ENCODE measurements at regions not wholly inside any gene's neighbourhood (a gene's known extent, or its start where the extent isn't known, plus 50 kb on each side); places are given as distances from the start of the nearest gene placed in this dataset.

DNA sequence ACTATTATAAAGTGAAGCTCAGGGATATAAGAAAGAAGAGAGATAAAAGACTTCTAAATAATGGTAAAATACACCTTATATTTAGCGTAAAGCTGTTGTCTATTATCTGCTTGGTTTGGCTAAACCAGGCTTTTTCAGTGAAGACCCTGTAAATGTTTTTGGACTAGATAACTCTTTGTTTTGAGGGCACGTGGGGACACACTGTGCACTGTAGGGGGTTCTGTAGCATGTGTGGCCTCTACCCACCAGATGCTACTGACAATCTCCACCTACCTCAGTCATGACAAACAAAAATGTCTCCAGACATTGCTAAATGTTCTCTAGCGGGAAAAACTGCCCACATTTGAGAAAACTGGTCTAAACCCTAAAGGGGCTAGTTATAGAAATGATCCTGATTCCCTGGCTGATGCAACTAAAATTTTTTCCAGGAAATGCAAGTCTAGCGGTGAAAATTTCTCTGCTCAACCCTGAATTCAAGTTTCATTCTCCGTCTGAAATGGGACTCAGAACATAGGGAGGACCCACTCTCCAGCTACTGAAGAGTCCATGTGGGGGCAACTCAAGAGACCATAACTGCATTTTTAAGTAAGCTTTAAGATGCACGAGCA, 355.2 kb upstream of the RASGEF1B start:
- DNase-seq: no peak
- WGBS, 2 donors (ENCODE audit: low coverage in 1 of 2): 76 to 100% methylated on average over 2 to 6 of the region's 6 CpGs

DNA sequence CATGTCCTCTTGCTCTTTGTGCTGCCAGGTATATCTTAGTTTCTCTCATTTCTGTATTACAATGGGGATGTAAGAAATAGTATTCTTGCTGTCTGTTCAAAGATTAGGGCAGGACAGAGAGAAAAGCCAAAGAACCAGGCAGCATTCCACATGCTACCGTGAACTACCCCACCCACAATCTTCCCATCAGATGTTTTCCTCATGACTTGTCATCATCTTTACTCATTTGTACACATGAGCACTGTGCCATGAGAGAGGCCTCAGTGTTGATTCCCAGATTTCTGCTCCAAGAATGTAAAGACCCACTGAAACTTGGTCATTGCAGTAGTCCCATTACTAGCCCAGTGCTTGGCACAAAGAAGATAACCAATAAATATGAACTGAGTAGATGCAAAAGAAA, 354.6 kb upstream of the RASGEF1B start:
- intact Hi-C loops (cut with DNase I; ENCODE audit: low total_unique reads) (no loop called here), in situ Hi-C loops (cut with MboI; ENCODE audit: low pct_ligation_motif_present in 1 of 4, low pct_unique_long_range_greater_than_20kb in 1 of 4, low sequenced_read_pairs in 3 of 4) (no loop called here)
- Histone ChIP-seq H3K4me3 (no peak overlapping the region), H3K4me1 (no peaks in the 10 kb centered on the region), H3K27ac (no peak overlapping the region), H3K36me3 (no peaks in the 10 kb centered on the region), H3K9me3 (no peaks in the 10 kb centered on the region), H3K27me3 (no peaks in the 10 kb centered on the region)
- no peak for DNase-seq
- 41 to 71% methylated on average over 1 of the region's 1 CpG for WGBS, 2 donors (ENCODE audit: low coverage in 1 of 2)
- TF ChIP-seq EP300 (IDR thresholded peaks at IDR 0.05; ENCODE audit: low read depth): no peak
- TF ChIP-seq CTCF (IDR thresholded peaks at IDR 0.05): no peak
- TF ChIP-seq POLR2A (IDR thresholded peaks at IDR 0.05): no peak
- no peak for TF ChIP-seq POLR2AphosphoS5 (IDR thresholded peaks at IDR 0.05)

More for the DNA sequence above, 355.2 kb upstream of the RASGEF1B start:
- H3K27ac ChIP-seq: no peak overlapping the region
- no peaks in the 10 kb centered on the region for H3K9me3 ChIP-seq
- H3K36me3 ChIP-seq: no peaks in the 10 kb centered on the region
- no peak for TF ChIP-seq POLR2A (IDR thresholded peaks at IDR 0.05)
- no peak for TF ChIP-seq POLR2AphosphoS5 (IDR thresholded peaks at IDR 0.05)
- no peak for TF ChIP-seq CTCF (IDR thresholded peaks at IDR 0.05)
- no peak for TF ChIP-seq EP300 (IDR thresholded peaks at IDR 0.05; ENCODE audit: low read depth)
- no peaks in the 10 kb centered on the region for H3K4me1 ChIP-seq
- intact Hi-C loops (cut with DNase I; ENCODE audit: low total_unique reads): no loop called here
- no peaks in the 10 kb centered on the region for H3K27me3 ChIP-seq
- no peak overlapping the region for H3K4me3 ChIP-seq
- in situ Hi-C loops (cut with MboI; ENCODE audit: low pct_ligation_motif_present in 1 of 4, low pct_unique_long_range_greater_than_20kb in 1 of 4, low sequenced_read_pairs in 3 of 4): no loop called here

DNA sequence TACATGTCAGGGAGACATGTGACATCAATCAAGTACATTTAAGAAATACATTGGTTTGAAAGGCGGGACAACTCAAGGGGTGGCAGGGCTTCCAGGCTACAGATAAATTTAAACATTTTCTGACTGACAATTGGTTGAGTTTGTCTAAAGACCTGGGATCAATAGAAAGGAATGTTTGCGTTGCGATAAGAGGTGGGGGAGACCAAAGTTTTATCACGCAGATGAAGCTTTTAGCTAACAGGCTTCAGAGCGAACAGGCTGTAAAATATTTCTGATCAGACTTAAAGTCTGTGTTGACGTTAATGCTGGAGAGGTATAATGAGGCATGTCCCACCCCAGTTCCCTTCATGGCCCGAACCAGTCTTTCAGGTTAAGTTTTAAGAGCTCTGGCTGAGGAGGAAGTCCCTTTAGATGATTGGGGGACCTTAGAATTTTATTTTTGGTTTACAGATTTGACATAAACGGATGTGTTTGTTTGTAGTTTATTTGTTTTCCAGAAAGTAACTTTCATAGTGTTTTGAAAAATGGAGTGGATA, 346.7 kb upstream of the RASGEF1B start:
- WGBS, 2 donors (ENCODE audit: low coverage in 1 of 2): 62 to 68% methylated on average over 3 to 8 of the region's 8 CpGs
- Histone ChIP-seq H3K9me3 (no peaks in the 10 kb centered on the region), H3K27me3 (no peaks in the 10 kb centered on the region), H3K4me3 (no peak overlapping the region), H3K36me3 (no peaks in the 10 kb centered on the region), H3K4me1 (peaks cover 0 to 3% (median 0%) of the 10 kb centered on the region in 4 donors), H3K27ac (no peak overlapping the region)
- in situ Hi-C loops (cut with MboI; ENCODE audit: low pct_ligation_motif_present in 1 of 4, low pct_unique_long_range_greater_than_20kb in 1 of 4, low sequenced_read_pairs in 3 of 4) (no loop called here), intact Hi-C loops (cut with DNase I; ENCODE audit: low total_unique reads) (no loop called here)
- no peak for DNase-seq
- TF ChIP-seq POLR2A (IDR thresholded peaks at IDR 0.05): no peak

DNA sequence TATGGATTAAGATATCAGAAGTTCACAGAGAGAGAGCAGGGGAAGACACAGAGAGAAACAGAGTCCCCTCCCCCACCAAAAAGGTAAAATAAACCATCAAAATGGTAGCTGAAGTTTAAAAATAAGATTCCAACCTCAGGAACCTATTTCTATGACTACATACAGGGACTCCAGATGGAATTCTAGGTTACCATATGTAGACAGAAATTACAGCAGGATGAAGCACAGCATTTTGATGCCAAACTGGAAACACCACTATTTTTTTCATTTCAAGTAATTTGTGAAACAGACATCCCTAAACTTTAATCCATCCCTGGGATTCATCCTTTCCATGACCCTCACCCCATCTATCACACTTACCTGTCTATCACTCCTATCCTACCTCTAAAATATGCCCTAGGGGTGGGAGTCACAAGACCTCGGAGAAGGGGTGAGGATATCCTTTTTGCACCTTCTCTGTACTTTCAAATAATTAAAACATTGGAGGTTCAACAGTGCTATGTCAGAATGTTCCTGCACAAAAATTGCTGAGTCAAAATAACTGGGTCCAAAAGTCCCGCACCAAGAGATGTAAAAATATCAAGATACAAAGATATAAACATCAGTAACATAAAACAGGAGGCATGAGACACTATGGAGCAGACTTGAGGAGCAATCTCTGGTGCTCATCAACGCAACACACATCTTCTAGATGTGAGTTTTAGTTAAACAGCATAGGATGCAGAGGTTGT, 344.5 kb upstream of the RASGEF1B start:
- TF ChIP-seq EP300 (IDR thresholded peaks at IDR 0.05; ENCODE audit: low read depth) (no peak), POLR2AphosphoS5 (IDR thresholded peaks at IDR 0.05) (no peak), CTCF (IDR thresholded peaks at IDR 0.05) (no peak), POLR2A (IDR thresholded peaks at IDR 0.05) (no peak)
- no peaks in the 10 kb centered on the region for H3K36me3 ChIP-seq
- peaks cover 0 to 3% (median 0%) of the 10 kb centered on the region in 4 donors for H3K4me1 ChIP-seq
- H3K9me3 ChIP-seq: no peaks in the 10 kb centered on the region
- no peak overlapping the region for H3K4me3 ChIP-seq
- 81 to 94% methylated on average over 2 to 3 of the region's 3 CpGs for WGBS, 2 donors (ENCODE audit: low coverage in 1 of 2)
- intact Hi-C loops (cut with DNase I; ENCODE audit: low total_unique reads): no loop called here
- DNase-seq: no peak
- in situ Hi-C loops (cut with MboI; ENCODE audit: low pct_ligation_motif_present in 1 of 4, low pct_unique_long_range_greater_than_20kb in 1 of 4, low sequenced_read_pairs in 3 of 4): no loop called here
- no peak overlapping the region for H3K27ac ChIP-seq
- H3K27me3 ChIP-seq: no peaks in the 10 kb centered on the region

All from transverse colon (tissue), 4 donors.